GM18520 (cell line): ENCODE measurements at regions not wholly inside any gene's neighbourhood (a gene's known extent, or its start where the extent isn't known, plus 50 kb on each side); places are given as distances from the start of the nearest gene placed in this dataset.

Experiments used
- ATAC-seq: cut with Tn5 transposase; IDR thresholded peaks from one replicate; pipeline ENCODE4 v1.9.1; 2021; ENCODE audit not compliant: unreplicated experiment

- no peak for ATAC-seq
Measured at GRCh38 chr20:11431621-11432020, 486.1 kb upstream of the BTBD3 start.

GRCh38 chr20:11432407-11432806 is 485.3 kb upstream of the BTBD3 start:
- no peak for ATAC-seq

GRCh38 chr20:11436113-11436905 is 481.4 kb upstream of the BTBD3 start:
- no peak for ATAC-seq

- no peak for ATAC-seq
Measured at GRCh38 chr20:11437090-11437489, 480.6 kb upstream of the BTBD3 start.

- ATAC-seq, result no peak
Measured at GRCh38 chr20:11437611-11438380, 479.9 kb upstream of the BTBD3 start.

- ATAC-seq, result no peak
Measured at GRCh38 chr20:11438412-11438811, 479.3 kb upstream of the BTBD3 start.

GRCh38 chr20:11443382-11444119 is 474.1 kb upstream of the BTBD3 start:
- ATAC-seq, result no peak

- no peak for ATAC-seq
Measured at GRCh38 chr20:11445161-11445560, 472.5 kb upstream of the BTBD3 start.

GRCh38 chr20:11445891-11446290 is 471.8 kb upstream of the BTBD3 start:
- ATAC-seq, result no peak

- ATAC-seq, result no peak
Measured at GRCh38 chr20:11447371-11448100, 470.2 kb upstream of the BTBD3 start.

GRCh38 chr20:11448554-11448953 is 469.1 kb upstream of the BTBD3 start:
- ATAC-seq, result no peak

GRCh38 chr20:11451793-11452291 is 465.9 kb upstream of the BTBD3 start:
- no peak for ATAC-seq

GRCh38 chr20:11452326-11452725 is 465.4 kb upstream of the BTBD3 start:
- no peak for ATAC-seq

- ATAC-seq, result no peak
Measured at GRCh38 chr20:11453430-11453829, 464.3 kb upstream of the BTBD3 start.

- ATAC-seq, result no peak
Measured at GRCh38 chr20:11454966-11455799, 462.5 kb upstream of the BTBD3 start.

- ATAC-seq, result no peak
Measured at GRCh38 chr20:11457488-11457887, 460.2 kb upstream of the BTBD3 start.

GRCh38 chr20:11459090-11459890 is 458.4 kb upstream of the BTBD3 start:
- no peak for ATAC-seq

- ATAC-seq, result no peak
Measured at GRCh38 chr20:11467436-11467835, 450.3 kb upstream of the BTBD3 start.

GRCh38 chr20:11468880-11469279 is 448.8 kb upstream of the BTBD3 start:
- no peak for ATAC-seq
